GM12801 (cell line): ENCODE measurements at regions not wholly inside any gene's neighbourhood (a gene's known extent, or its start where the extent isn't known, plus 50 kb on each side); places are given as distances from the start of the nearest gene placed in this dataset.

ENCODE experiments used
- TF ChIP-seq, protein P1 (sequence below): IDR thresholded peaks from one replicate; pipeline ENCODE4 v1.5.1; 2011; ENCODE audit warnings: control low read depth; ENCODE audit not compliant: insufficient read length; ENCODE audit errors: extremely low read depth

DNA sequence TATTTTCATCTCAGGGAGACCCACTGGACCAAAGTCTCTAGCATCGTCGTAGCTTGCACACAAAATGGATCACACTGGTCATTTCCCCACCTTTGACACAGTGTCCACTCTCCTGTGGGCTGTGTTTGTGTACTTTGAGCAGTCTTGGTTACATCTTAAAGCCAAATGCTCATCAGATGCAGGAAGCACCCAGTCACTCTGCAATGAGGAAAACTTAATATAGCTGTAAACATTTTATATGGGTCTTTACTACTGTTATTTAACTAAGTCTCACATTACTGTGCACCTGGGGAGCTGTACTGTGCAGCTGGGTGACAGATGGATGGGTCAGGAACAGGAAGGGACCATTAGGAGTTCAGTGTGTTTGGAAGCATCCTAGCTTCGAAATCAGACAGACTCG is 109.0 kb upstream of the CXCR4 start:
- TF ChIP-seq, protein P1, sequence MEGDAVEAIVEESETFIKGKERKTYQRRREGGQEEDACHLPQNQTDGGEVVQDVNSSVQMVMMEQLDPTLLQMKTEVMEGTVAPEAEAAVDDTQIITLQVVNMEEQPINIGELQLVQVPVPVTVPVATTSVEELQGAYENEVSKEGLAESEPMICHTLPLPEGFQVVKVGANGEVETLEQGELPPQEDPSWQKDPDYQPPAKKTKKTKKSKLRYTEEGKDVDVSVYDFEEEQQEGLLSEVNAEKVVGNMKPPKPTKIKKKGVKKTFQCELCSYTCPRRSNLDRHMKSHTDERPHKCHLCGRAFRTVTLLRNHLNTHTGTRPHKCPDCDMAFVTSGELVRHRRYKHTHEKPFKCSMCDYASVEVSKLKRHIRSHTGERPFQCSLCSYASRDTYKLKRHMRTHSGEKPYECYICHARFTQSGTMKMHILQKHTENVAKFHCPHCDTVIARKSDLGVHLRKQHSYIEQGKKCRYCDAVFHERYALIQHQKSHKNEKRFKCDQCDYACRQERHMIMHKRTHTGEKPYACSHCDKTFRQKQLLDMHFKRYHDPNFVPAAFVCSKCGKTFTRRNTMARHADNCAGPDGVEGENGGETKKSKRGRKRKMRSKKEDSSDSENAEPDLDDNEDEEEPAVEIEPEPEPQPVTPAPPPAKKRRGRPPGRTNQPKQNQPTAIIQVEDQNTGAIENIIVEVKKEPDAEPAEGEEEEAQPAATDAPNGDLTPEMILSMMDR, result no peak

DNA sequence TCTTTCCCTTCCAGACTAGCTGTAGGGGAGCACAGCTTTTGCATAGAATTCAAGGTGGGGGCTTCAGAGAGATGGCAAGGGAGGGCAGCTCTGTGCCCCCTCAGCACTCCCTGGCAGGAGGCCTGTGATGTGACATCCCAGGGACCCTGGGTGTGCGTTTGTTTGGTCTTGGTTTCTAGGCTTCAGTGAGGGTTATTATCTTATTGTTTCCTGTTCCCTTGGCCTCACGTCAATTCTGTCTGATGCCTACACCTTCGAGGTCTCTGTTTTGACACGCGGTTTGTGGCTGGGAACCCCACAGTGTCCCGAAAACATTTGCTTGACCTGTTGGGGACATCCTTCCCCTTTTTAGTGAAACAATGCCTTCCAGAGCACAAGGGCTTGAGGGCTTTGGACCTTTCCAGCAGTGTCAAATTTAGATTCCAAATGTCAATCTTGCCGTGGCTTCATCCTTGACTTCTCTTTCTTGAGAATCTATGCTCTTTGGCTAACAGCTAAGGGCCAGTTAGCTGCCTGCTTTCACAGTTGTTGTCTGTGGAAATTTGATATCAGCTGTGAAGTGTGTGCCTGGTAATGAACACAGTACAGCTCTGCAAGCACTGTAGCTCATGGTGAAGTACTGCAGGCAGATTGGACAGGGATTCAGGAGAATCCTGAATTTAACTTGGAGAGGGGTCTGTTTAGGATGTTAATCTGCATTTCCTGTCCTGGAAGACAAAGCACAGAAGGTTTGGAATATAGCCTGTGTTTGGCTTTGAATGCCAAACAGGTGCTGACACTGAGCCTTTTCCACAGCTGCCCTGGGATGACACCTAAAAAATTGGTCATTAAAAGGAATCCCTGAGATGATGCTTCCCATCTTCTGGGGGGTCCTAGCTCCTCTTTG is 108.2 kb upstream of the CXCR4 start:
- TF ChIP-seq, protein P1, result no peak

DNA sequence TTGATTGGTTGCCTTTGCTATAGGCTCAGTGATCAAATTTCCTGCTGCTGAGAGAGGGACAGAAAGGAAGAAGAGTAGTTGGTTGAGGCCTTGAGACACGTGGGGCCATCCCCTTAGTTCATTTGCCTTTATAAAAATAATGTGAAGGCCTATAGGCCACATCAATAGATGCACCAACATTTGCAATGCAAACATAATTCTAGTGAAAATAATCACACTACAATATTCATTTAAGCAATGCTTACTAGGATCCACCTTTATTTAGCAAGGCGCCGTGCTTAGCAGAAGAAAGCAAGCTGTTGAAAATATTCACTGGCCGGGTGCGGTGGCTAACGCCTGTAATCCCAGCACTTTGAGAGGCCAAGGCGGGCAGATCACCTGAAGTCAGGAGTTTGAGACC is 105.3 kb upstream of the CXCR4 start:
- TF ChIP-seq, protein P1, result no peak

DNA sequence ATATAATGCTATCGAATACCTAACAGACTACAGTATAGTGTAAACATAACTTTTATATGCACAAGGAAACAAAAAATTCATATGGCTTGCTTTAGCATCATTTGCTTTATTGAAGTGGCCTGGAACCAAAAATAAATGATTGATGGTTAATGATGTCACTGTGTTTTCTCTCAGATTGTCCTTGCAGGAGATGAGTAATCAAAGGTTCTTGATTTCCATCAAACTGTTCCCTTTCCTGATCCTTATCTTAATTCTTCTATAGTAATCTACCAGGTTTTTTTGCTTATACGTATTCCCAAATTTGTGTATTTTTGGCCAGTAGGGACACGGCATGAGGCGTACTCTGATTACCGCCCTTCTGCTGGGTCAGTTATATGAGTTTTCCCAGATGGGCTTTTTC is 104.9 kb upstream of the CXCR4 start:
- TF ChIP-seq, protein P1, result no peak

DNA sequence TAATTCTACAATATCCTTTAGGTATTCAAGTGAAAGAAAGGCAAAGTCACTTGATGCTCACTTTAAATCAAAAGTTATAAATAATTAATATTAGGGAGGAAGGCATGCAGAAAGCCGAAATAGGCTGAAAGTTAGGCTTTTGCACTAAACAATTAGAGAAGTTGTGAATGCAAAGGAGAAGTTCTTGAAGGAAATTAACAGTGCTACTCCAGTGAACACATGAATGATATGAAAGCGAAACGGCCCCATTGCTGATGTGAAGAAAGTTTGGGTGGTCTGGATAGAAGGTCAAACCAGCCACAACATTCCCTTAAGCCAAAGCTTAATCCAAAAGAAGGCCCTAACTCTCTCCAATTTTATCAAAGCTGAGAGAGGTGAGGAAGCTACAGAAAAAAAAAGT is 103.1 kb upstream of the CXCR4 start:
- TF ChIP-seq, protein P1, result no peak

DNA sequence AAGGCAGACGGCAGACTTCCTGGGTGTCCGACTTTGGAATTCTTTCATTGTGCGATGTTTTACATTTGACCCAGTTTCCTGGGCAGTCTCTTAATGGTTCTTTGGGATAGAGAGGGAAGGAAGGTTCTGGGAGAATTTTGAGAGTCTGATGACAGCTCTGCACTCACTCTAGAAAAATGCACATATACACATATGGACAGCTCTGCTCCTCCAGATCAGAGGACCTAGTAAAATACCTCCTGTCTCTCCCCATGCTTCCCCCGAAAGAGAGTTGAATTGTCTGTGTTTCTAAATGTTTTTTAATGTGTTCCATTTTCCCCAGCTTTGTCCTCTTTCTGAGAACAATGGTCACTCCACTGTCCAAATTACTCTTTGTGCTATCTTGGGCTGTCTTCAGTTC is 102.0 kb upstream of the CXCR4 start:
- TF ChIP-seq, protein P1, result no peak

DNA sequence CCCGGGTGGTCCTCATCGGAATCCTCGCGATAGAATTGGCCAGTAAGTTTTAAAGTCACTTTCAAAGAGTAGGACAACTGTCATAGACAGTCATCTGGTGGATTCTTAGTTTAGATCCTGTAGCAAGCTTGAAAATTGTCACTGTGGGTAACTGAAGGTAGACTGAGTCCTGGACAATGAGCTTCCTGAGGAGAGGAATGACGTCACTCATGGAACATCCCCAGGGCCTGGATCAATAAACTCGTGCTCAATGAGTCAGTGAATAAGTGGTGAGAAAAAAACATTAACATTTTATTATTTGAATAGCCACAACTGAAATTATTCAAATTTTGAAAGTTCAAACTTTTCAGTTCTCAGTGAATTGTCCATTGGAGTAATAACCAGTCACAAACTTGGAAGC is 101.4 kb upstream of the CXCR4 start:
- TF ChIP-seq, protein P1, result no peak

DNA sequence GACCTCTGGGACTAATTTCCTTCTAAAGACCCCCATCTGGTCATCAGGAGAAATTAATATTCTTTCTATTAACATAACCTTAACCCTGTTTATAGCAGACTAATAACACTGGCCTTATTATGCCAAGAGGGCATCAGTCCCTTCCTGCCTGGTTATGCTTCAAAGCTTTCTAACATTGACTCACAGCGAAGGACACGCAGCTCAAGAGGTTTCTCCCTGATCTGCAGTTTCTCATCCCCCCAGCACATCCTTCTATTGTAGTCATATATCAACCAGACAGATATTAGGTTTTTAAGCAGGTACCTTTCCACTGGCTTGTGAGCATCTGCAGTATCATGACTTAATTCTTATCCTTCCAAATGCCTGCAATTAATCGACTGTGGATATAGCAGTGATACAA is 100.0 kb upstream of the CXCR4 start:
- TF ChIP-seq, protein P1, result no peak
